ENCODE measurements at regions not wholly inside any gene's neighbourhood (a gene's known extent, or its start where the extent isn't known, plus 50 kb on each side); places are given as distances from the start of the nearest gene placed in this dataset.

DNA sequence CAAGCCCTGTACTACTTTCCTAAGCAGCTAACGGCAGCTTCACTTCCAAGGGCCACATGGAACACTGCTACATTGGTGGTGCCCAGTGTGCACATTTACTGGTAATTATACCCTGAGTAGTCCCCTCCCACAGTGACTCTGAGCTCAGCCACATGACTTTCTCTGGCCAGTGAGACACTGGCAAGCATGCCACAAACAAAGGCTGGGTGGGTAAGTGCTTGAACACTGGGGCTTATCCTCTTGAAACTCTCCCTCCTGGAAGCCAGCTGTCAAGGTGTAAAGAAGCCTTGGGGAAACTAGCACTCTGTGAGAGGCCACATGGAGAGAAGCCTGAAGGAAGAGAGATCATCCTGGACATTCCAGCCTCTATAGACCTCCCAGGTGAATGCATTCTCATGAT is 54.4 kb upstream of the DRD2 start:
- Histone ChIP-seq H2AK5ac (ENCODE audit: low read depth, low read length) (no peak overlapping the region), H3K27me3 (ENCODE audit: control insufficient read depth in 3 of 3, insufficient read depth in 3 of 3, low read depth in 1 of 3, low read length in 3 of 3) (no peaks in the 10 kb centered on the region), H3K4me2 (ENCODE audit: insufficient read depth, low read length, poor library complexity, severe bottlenecking) (no peak overlapping the region), H3K79me1 (ENCODE audit: low read depth, low read length) (no peaks in the 10 kb centered on the region), H3K23ac (ENCODE audit: low read depth, low read length, poor library complexity) (no peak overlapping the region), H3K4me1 (ENCODE audit: control insufficient read depth in 2 of 2, insufficient read depth in 1 of 2, low read depth in 1 of 2, low read length in 2 of 2) (peaks cover 0 to 8% of the 10 kb centered on the region in 2 donors), H3K14ac (ENCODE audit: low read length) (no peak overlapping the region), H4K8ac (ENCODE audit: low read depth, low read length) (no peak overlapping the region), H2BK15ac (ENCODE audit: low read length) (no peak overlapping the region), H3K9me3 (replicated peaks in 1 of 2; ENCODE audit: control insufficient read depth in 2 of 2, insufficient read depth in 1 of 2, low read depth in 1 of 2, low read length in 2 of 2) (no peaks in the 10 kb centered on the region), H3K27ac (replicated peaks; ENCODE audit: low read length) (no peak overlapping the region), H3K18ac (ENCODE audit: low read length) (no peak overlapping the region), H4K91ac (ENCODE audit: low read depth, low read length, poor library complexity) (no peak overlapping the region), H3K9ac (ENCODE audit: low read depth, low read length, poor library complexity) (no peak overlapping the region), H2BK120ac (ENCODE audit: low read depth, low read length) (no peak overlapping the region), H3K4me3 (ENCODE audit: low read length in 2 of 2) (no peak overlapping the region), H3K4ac (ENCODE audit: low read length) (no peak overlapping the region), H2BK5ac (ENCODE audit: low read length) (no peak overlapping the region), H2BK12ac (ENCODE audit: low read length) (no peak overlapping the region), H3K36me3 (replicated peaks in 1 of 2; ENCODE audit: control insufficient read depth in 2 of 2, insufficient read depth in 2 of 2, low read length in 2 of 2) (no peaks in the 10 kb centered on the region), H2AFZ (ENCODE audit: low read length) (no peak overlapping the region)
- no CpG with 5 or more reads among the region's 1 CpG for WGBS, 2 donors (ENCODE audit: extremely low coverage in 2 of 2, insufficient read length in 2 of 2, insufficient replicate concordance in 1 of 2)
- no peak for DNase-seq (ENCODE audit: low spot score)

DNA sequence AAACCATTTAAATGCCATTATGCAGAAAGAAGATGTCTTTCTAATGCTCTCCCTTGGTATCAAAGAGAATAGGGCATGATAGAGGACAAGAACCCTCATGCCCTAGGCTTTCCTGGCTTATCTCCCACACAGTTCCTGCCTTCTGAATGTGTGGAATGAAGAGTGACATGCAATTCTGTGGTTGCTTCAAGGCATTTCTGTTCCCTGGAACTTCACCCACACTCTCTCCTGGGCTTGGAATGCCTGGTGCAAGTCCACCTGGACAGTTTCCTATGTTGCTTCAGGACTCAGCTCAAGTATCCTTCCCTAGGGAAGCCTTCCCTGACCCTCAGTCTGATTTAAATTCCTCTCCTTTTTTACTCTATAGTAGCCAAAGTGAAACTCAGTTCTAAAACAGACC is 53.8 kb upstream of the DRD2 start:
- Histone ChIP-seq H3K79me1 (ENCODE audit: low read depth, low read length) (no peaks in the 10 kb centered on the region), H3K4me1 (ENCODE audit: control insufficient read depth in 2 of 2, insufficient read depth in 1 of 2, low read depth in 1 of 2, low read length in 2 of 2) (peaks cover 0 to 6% of the 10 kb centered on the region in 2 donors), H2AK5ac (ENCODE audit: low read depth, low read length) (no peak overlapping the region), H3K36me3 (replicated peaks in 1 of 2; ENCODE audit: control insufficient read depth in 2 of 2, insufficient read depth in 2 of 2, low read length in 2 of 2) (no peaks in the 10 kb centered on the region), H2AFZ (ENCODE audit: low read length) (no peak overlapping the region), H3K27me3 (ENCODE audit: control insufficient read depth in 3 of 3, insufficient read depth in 3 of 3, low read depth in 1 of 3, low read length in 3 of 3) (no peaks in the 10 kb centered on the region), H3K4ac (ENCODE audit: low read length) (no peak overlapping the region), H2BK15ac (ENCODE audit: low read length) (no peak overlapping the region), H3K4me3 (ENCODE audit: low read length in 2 of 2) (no peak overlapping the region), H3K4me2 (ENCODE audit: insufficient read depth, low read length, poor library complexity, severe bottlenecking) (no peak overlapping the region), H3K14ac (ENCODE audit: low read length) (no peak overlapping the region), H4K8ac (ENCODE audit: low read depth, low read length) (no peak overlapping the region), H3K9me3 (replicated peaks in 1 of 2; ENCODE audit: control insufficient read depth in 2 of 2, insufficient read depth in 1 of 2, low read depth in 1 of 2, low read length in 2 of 2) (no peaks in the 10 kb centered on the region), H2BK5ac (ENCODE audit: low read length) (no peak overlapping the region), H3K23ac (ENCODE audit: low read depth, low read length, poor library complexity) (no peak overlapping the region), H2BK12ac (ENCODE audit: low read length) (no peak overlapping the region), H3K9ac (ENCODE audit: low read depth, low read length, poor library complexity) (no peak overlapping the region), H3K18ac (ENCODE audit: low read length) (no peak overlapping the region), H4K91ac (ENCODE audit: low read depth, low read length, poor library complexity) (no peak overlapping the region), H3K27ac (replicated peaks; ENCODE audit: low read length) (no peak overlapping the region), H2BK120ac (ENCODE audit: low read depth, low read length) (no peak overlapping the region)
- DNase-seq (ENCODE audit: low spot score) = no peak

- no peak overlapping the region for H3K27ac ChIP-seq (replicated peaks; ENCODE audit: low read length)
- no peak overlapping the region for H2BK12ac ChIP-seq (ENCODE audit: low read length)
- no peak overlapping the region for H3K14ac ChIP-seq (ENCODE audit: low read length)
- H3K36me3 ChIP-seq (replicated peaks in 1 of 2; ENCODE audit: control insufficient read depth in 2 of 2, insufficient read depth in 2 of 2, low read length in 2 of 2) = no peaks in the 10 kb centered on the region
- no peak for DNase-seq (ENCODE audit: low spot score)
- no peaks in the 10 kb centered on the region for H3K4me1 ChIP-seq (ENCODE audit: control insufficient read depth in 2 of 2, insufficient read depth in 1 of 2, low read depth in 1 of 2, low read length in 2 of 2)
- H2BK15ac ChIP-seq (ENCODE audit: low read length) = no peak overlapping the region
- H3K4ac ChIP-seq (ENCODE audit: low read length) = no peak overlapping the region
- H2BK120ac ChIP-seq (ENCODE audit: low read depth, low read length) = no peak overlapping the region
- H2BK5ac ChIP-seq (ENCODE audit: low read length) = no peak overlapping the region
- H3K79me1 ChIP-seq (ENCODE audit: low read depth, low read length) = no peaks in the 10 kb centered on the region
- no peak overlapping the region for H3K4me3 ChIP-seq (ENCODE audit: low read length in 2 of 2)
- H4K8ac ChIP-seq (ENCODE audit: low read depth, low read length) = no peak overlapping the region
- peaks cover 0 to 4% (median 0%) of the 10 kb centered on the region in 3 experiments for H3K27me3 ChIP-seq (ENCODE audit: control insufficient read depth in 3 of 3, insufficient read depth in 3 of 3, low read depth in 1 of 3, low read length in 3 of 3)
- H3K9ac ChIP-seq (ENCODE audit: low read depth, low read length, poor library complexity) = no peak overlapping the region
- no peak overlapping the region for H4K91ac ChIP-seq (ENCODE audit: low read depth, low read length, poor library complexity)
- H3K9me3 ChIP-seq (replicated peaks in 1 of 2; ENCODE audit: control insufficient read depth in 2 of 2, insufficient read depth in 1 of 2, low read depth in 1 of 2, low read length in 2 of 2) = no peaks in the 10 kb centered on the region
- WGBS, 2 donors (ENCODE audit: extremely low coverage in 2 of 2, insufficient read length in 2 of 2, insufficient replicate concordance in 1 of 2) = no CpG with 5 or more reads among the region's 1 CpG
- no peak overlapping the region for H3K23ac ChIP-seq (ENCODE audit: low read depth, low read length, poor library complexity)
- no peak overlapping the region for H2AK5ac ChIP-seq (ENCODE audit: low read depth, low read length)
- no peak overlapping the region for H3K18ac ChIP-seq (ENCODE audit: low read length)
- H3K4me2 ChIP-seq (ENCODE audit: insufficient read depth, low read length, poor library complexity, severe bottlenecking) = no peak overlapping the region
- H2AFZ ChIP-seq (ENCODE audit: low read length) = no peak overlapping the region
Observed at GRCh38 chr11:113526521-113526920, 51.3 kb upstream of the DRD2 start.
